ENCODE measurements at regions not wholly inside any gene's neighbourhood (a gene's known extent, or its start where the extent isn't known, plus 50 kb on each side); places are given as distances from the start of the nearest gene placed in this dataset.

DNA sequence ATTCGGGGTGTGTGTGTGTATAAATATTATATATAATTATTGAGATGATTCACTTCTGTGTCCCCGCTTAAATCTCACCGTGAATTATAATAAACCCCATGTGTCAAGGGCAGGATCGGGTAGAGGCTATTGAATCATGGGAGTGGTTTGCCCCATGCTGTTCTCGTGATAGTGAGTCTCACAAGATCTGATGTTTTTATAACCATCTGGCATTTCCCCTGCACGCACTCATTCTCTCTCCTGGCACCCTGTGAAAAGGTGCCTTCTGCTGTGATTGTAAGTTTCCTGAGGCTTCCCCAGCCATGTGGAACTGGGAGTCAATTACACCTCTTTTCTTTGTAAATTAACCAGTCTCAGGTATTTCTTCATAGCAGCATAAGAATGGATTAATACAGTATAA lies 851.4 kb upstream of the AGA start:
- H3K27me3 ChIP-seq = no peaks in the 10 kb centered on the region
- TF ChIP-seq, protein P1, sequence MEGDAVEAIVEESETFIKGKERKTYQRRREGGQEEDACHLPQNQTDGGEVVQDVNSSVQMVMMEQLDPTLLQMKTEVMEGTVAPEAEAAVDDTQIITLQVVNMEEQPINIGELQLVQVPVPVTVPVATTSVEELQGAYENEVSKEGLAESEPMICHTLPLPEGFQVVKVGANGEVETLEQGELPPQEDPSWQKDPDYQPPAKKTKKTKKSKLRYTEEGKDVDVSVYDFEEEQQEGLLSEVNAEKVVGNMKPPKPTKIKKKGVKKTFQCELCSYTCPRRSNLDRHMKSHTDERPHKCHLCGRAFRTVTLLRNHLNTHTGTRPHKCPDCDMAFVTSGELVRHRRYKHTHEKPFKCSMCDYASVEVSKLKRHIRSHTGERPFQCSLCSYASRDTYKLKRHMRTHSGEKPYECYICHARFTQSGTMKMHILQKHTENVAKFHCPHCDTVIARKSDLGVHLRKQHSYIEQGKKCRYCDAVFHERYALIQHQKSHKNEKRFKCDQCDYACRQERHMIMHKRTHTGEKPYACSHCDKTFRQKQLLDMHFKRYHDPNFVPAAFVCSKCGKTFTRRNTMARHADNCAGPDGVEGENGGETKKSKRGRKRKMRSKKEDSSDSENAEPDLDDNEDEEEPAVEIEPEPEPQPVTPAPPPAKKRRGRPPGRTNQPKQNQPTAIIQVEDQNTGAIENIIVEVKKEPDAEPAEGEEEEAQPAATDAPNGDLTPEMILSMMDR (IDR thresholded peaks at IDR 0.05; ENCODE audit: low read depth, low read length) = no peak
- no peaks in the 10 kb centered on the region for H3K36me3 ChIP-seq
- no peak overlapping the region for H3K4me3 ChIP-seq (ENCODE audit: low read depth, low read length)
- H3K4me1 ChIP-seq = peaks cover 7% of the 10 kb centered on the region
- H3K9me3 ChIP-seq = no peaks in the 10 kb centered on the region
- no peak for DNase-seq

DNA sequence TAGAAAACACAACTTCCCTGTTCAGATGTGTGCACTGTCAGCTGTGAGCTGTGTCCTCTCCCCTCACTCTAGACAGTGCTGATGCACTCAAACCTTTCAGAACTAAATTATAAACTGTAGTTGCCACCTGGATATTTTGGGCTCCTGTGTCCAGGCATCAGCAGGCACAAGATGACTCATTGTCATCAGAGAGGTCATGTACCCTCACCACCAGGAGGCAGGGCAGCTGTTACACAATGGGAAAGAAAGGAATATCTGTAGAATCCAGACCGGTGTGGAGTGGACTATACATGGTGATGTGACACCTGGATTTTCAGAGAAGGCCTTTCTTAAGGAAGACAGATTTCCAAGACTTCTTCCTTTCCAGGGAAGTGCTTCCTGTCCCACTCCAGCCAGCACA lies 854.4 kb upstream of the AGA start:
- peaks cover 7% of the 10 kb centered on the region for H3K4me1 ChIP-seq
- peak; percentile 16 for DNase-seq

DNA sequence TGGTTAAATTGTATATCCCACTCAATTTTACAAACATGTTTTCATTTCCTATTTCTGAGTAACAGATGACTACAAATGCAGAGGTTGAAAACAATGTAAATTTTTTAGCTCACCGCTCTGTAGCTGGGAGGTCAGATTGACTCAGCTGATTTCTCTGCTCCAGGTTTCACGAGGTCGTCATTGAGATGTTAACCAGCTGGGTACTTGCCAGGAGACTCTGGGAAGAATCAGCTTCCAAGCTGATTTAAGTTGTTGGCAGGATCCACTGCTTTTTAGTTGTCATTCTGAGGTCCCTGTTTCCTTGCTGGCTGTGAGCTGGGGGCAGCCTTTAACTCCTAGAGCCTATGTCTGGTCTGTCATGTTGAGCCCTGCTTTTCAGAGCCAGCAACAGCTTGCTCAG lies 864.3 kb upstream of the AGA start:
- no peaks in the 10 kb centered on the region for H3K27me3 ChIP-seq
- H3K4me1 ChIP-seq = no peaks in the 10 kb centered on the region
- TF ChIP-seq, protein P1 (IDR thresholded peaks at IDR 0.05; ENCODE audit: low read depth, low read length) = no peak
- no peaks in the 10 kb centered on the region for H3K9me3 ChIP-seq
- H3K4me3 ChIP-seq (ENCODE audit: low read depth, low read length) = no peak overlapping the region
- H3K36me3 ChIP-seq = no peaks in the 10 kb centered on the region
- peak; percentile 8 for DNase-seq

More for the DNA sequence above, 854.4 kb upstream of the AGA start:
- TF ChIP-seq, protein P1 (IDR thresholded peaks at IDR 0.05; ENCODE audit: low read depth, low read length) = peak; percentile 52
- Histone ChIP-seq H3K27me3 (no peaks in the 10 kb centered on the region), H3K9me3 (no peaks in the 10 kb centered on the region), H3K36me3 (no peaks in the 10 kb centered on the region), H3K4me3 (ENCODE audit: low read depth, low read length) (no peak overlapping the region)

DNA sequence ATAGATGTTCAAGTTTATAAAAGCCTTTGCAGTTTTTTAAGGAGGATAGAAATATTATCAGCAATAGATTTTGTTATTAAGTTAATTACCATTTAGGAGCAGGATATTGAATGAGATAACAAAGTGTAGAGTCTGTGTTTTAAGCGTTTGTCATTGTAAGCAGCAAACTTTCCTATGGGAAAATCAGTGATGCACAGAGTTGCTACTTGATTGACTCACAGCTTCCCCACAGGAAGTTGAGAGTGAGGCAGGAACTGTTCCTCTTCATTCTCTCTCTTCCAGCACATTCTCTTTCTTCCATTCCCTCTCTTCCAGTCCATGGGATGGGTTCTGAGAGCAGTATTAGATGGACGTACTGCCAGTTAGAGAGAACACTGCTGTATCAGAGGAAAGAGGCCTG lies 867.7 kb upstream of the AGA start:
- no peaks in the 10 kb centered on the region for H3K27me3 ChIP-seq
- H3K4me1 ChIP-seq = no peaks in the 10 kb centered on the region
- H3K4me3 ChIP-seq (ENCODE audit: low read depth, low read length) = no peak overlapping the region
- H3K36me3 ChIP-seq = no peaks in the 10 kb centered on the region
- DNase-seq = no peak
- TF ChIP-seq, protein P1 (IDR thresholded peaks at IDR 0.05; ENCODE audit: low read depth, low read length) = no peak
- no peaks in the 10 kb centered on the region for H3K9me3 ChIP-seq

DNA sequence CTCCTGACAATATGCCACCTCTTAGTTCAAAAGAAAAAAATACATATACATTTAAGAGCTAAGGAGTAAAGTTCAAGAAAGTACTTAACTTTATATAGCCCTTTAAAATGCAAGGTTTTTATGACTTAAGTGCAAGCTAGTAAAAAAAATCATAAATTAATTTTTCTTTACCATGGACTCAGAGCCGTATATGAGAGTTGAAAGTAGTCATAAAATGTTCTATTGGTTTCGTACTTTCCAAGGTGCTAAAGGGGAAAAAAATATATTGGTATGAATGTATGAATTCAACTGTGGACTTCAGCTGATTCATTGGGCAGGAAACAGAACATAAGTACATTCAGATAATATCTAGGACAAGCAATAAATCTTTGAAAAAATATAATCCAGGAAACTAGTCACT lies 869.8 kb upstream of the AGA start:
- peaks cover 9% of the 10 kb centered on the region for H3K4me1 ChIP-seq
- H3K27me3 ChIP-seq = no peaks in the 10 kb centered on the region
- TF ChIP-seq, protein P1 (IDR thresholded peaks at IDR 0.05; ENCODE audit: low read depth, low read length) = no peak
- no peaks in the 10 kb centered on the region for H3K9me3 ChIP-seq
- DNase-seq = no peak
- H3K4me3 ChIP-seq (ENCODE audit: low read depth, low read length) = no peak overlapping the region
- no peaks in the 10 kb centered on the region for H3K36me3 ChIP-seq

DNA sequence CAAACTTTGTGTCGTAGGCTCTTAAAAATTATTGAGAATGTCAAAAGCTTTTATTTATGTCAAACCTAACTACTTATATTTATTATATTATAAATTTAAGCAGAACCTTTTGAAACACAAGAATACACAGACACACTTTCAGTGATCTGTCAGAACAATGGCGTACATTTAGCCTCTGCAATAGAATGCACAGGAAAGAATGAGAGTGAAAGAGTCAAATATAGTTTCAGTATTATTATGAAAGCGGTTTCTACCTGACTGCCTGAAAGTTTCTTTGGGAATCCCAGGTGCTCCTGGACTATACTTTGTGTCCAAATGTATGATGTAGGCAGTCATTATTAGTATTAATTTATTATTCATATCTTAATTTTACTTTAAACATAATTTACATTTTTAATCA lies 872.0 kb upstream of the AGA start:
- Histone ChIP-seq H3K9me3 (no peaks in the 10 kb centered on the region), H3K4me1 (peaks cover 9% of the 10 kb centered on the region), H3K4me3 (ENCODE audit: low read depth, low read length) (no peak overlapping the region), H3K27me3 (no peaks in the 10 kb centered on the region), H3K36me3 (no peaks in the 10 kb centered on the region)
- no peak for DNase-seq
- TF ChIP-seq, protein P1 (IDR thresholded peaks at IDR 0.05; ENCODE audit: low read depth, low read length) = no peak
